A549 (cell line): ENCODE measurements at regions not wholly inside any gene's neighbourhood (a gene's known extent, or its start where the extent isn't known, plus 50 kb on each side); places are given as distances from the start of the nearest gene placed in this dataset.
"Not testable (repeated sequence)": the region's sequence is repeated elsewhere in the genome, so short reads cannot be mapped to it uniquely, and the experiment has no call there.

Experiments
- ATAC-seq, 2 experiments: fragments of 200-7000 bp in 1 of 2; fragments of >200 bp in 1 of 2; cut with Nextera tagmentation in 1 of 2; cut with Tn5 transposase in 1 of 2; 3 replicates each; pipeline versions ENCODE4 v1.8.0 to v1.9.1; 2018 to 2020; ENCODE audit warnings: mild to moderate bottlenecking in 1 of 2, moderate library complexity in 1 of 2
- CTCF ChIA-PET: fragments of 300-600 bp; sonication (Branson Sonifier 250); formaldehyde crosslinking; extraction: SDS; loops from one replicate; lab custom pipeline; 2021; ENCODE audit warnings: antibody characterized with exemption, inconsistent platforms; lab: Yijun Ruan, JAX
- POLR2A ChIA-PET: fragments of 350-600 bp; formaldehyde crosslinking; extraction: SDS; loops from one replicate; lab custom pipeline; 2021; ENCODE audit warnings: antibody characterized with exemption, inconsistent platforms; lab: Yijun Ruan, JAX
- DNase-seq, 2 experiments: peaks; one replicate each; pipeline versions ENCODE4 v3.0.0 to v3.0.0-alpha.2; 2011 to 2016; ENCODE audit warnings: low read depth in 1 of 2, low spot score in 1 of 2
- FAIRE-seq: peaks from 2 replicates; lab custom pipeline; 2011; peaks lifted over from hg19 to GRCh38; lab: Jason Lieb, UNC
- H3K27ac ChIP-seq, 2 experiments: fragments of >200 bp; sonication (Bioruptor Twin); formaldehyde crosslinking; 3 replicates each; pipeline ENCODE4 v1.5.1; 2016 to 2017
- H3K4me1 ChIP-seq: fragments of >200 bp; sonication (Bioruptor Twin); formaldehyde crosslinking; 3 replicates; pipeline ENCODE4 v1.6.1; 2016
- H3K4me2 ChIP-seq: fragments of >200 bp; sonication (Bioruptor Twin); formaldehyde crosslinking; 3 replicates; pipeline ENCODE4 v1.6.1; 2016
- H3K4me3 ChIP-seq: fragments of >200 bp; sonication (Bioruptor Twin); formaldehyde crosslinking; 3 replicates; pipeline ENCODE4 v1.5.1; 2016
- H3K9me3 ChIP-seq: fragments of >200 bp; sonication (Bioruptor Twin); formaldehyde crosslinking; 3 replicates; pipeline ENCODE4 v1.6.1; 2016
- ATOH8 ChIP-seq: fragments of 250-450 bp; sonication (Bioruptor Pico); IDR thresholded peaks from 2 replicates; pipeline ENCODE4 v1.5.0; 2020; ENCODE audit warnings: low read depth, mild to moderate bottlenecking, moderate library complexity
- CHD4 ChIP-seq: fragments of 200-600 bp; sonication (generic); IDR thresholded peaks from 2 replicates; pipeline ENCODE4 v1.6.1; 2016; ENCODE audit warnings: antibody characterized with exemption, mild to moderate bottlenecking, borderline replicate concordance
- EHF ChIP-seq: fragments of 250-450 bp; sonication (Bioruptor Pico); IDR thresholded peaks from 2 replicates; pipeline ENCODE4 v1.5.0; 2020; ENCODE audit warnings: mild to moderate bottlenecking
- FOSL2 ChIP-seq, 2 experiments: fragments of 450-650 bp in 1 of 2; fragments of >200 bp in 1 of 2; sonication (Bioruptor Twin) in 1 of 2; formaldehyde crosslinking; IDR thresholded peaks; 2 replicates each; pipeline versions ENCODE4 v1.5.0 to v1.6.1; 2016 to 2020; ENCODE audit warnings: mild to moderate bottlenecking in 1 of 2, moderate library complexity in 1 of 2
- GATA3 ChIP-seq: IDR thresholded peaks from 2 replicates; pipeline ENCODE4 v1.6.1; 2012; ENCODE audit warnings: borderline replicate concordance
- HOXB5 ChIP-seq: fragments of 250-450 bp; sonication (Bioruptor Pico); IDR thresholded peaks from 2 replicates; pipeline ENCODE4 v1.5.0; 2020; ENCODE audit warnings: mild to moderate bottlenecking, moderate library complexity
- JUN ChIP-seq, 2 experiments: fragments of >200 bp; sonication (Bioruptor Twin); formaldehyde crosslinking; IDR thresholded peaks; 2 replicates in 1 of 2; 3 replicates in 1 of 2; pipeline ENCODE4 v1.6.1; 2016 to 2017
- KDM5A ChIP-seq: fragments of 200-600 bp; sonication (generic); IDR thresholded peaks from 2 replicates; pipeline ENCODE4 v1.6.1; 2016; ENCODE audit warnings: antibody characterized with exemption, mild to moderate bottlenecking
- MYC ChIP-seq: IDR thresholded peaks from 2 replicates; pipeline ENCODE4 v1.6.1; 2012; ENCODE audit warnings: mild to moderate bottlenecking, inconsistent platforms, low read length, improper control_type of control experiment, borderline replicate concordance
- NFE2L2 ChIP-seq: fragments of 150-350 bp; conservative IDR thresholded peaks from 2 replicates; pipeline ENCODE4 v1.6.1; 2014; ENCODE audit warnings: low read length
- RAD21 ChIP-seq, 2 experiments: fragments of >200 bp in 1 of 2; sonication (Bioruptor Twin) in 1 of 2; formaldehyde crosslinking in 1 of 2; IDR thresholded peaks in 1 of 2; conservative IDR thresholded peaks in 1 of 2; 2 replicates in 1 of 2; 3 replicates in 1 of 2; pipeline ENCODE4 v1.6.1; 2012 to 2018; ENCODE audit warnings: inconsistent platforms in 1 of 2
- RARB ChIP-seq: fragments of 250-450 bp; sonication (Bioruptor Pico); IDR thresholded peaks from 2 replicates; pipeline ENCODE4 v1.8.0; 2021; ENCODE audit warnings: mild to moderate bottlenecking, moderate library complexity
- RCOR1 ChIP-seq: fragments of 150-350 bp; IDR thresholded peaks from 2 replicates; pipeline ENCODE4 v1.6.1; 2014; ENCODE audit warnings: antibody characterized with exemption, low read length, low read depth
- RFX5 ChIP-seq: fragments of 450-650 bp; IDR thresholded peaks from 2 replicates; pipeline ENCODE4 v1.7.1; 2014; ENCODE audit warnings: antibody characterized with exemption, mild to moderate bottlenecking, moderate library complexity
- SMC3 ChIP-seq: fragments of >200 bp; sonication (Bioruptor Twin); formaldehyde crosslinking; IDR thresholded peaks from 3 replicates; pipeline ENCODE4 v1.6.1; 2018; ENCODE audit warnings: inconsistent platforms
- ZC3H11A ChIP-seq: fragments of 450-650 bp; IDR thresholded peaks from 2 replicates; pipeline ENCODE4 v1.6.1; 2014; ENCODE audit warnings: antibody characterized with exemption, mild to moderate bottlenecking
- ZFP36 ChIP-seq: fragments of 450-650 bp; IDR thresholded peaks from 2 replicates; pipeline ENCODE4 v1.6.1; 2014; ENCODE audit warnings: borderline replicate concordance; ENCODE audit not compliant: partially characterized antibody
- ZSCAN20 ChIP-seq: fragments of 250-450 bp; sonication (Bioruptor Pico); IDR thresholded peaks from 2 replicates; pipeline ENCODE4 v1.8.0; 2022; ENCODE audit warnings: mild to moderate bottlenecking, moderate library complexity
- WGBS: methylation state at CpG from one replicate; pipeline ENCODE4 v1.1.6; 2017; ENCODE audit errors: missing lambda C conversion rate; 5-methylcytosine and 5-hydroxymethylcytosine counted together
- TF ChIP-seq, protein P1 (sequence below): fragments of 250-450 bp; sonication (Bioruptor Pico); IDR thresholded peaks from 2 replicates; pipeline ENCODE4 v1.5.0; 2021; ENCODE audit warnings: mild to moderate bottlenecking, moderate library complexity, borderline replicate concordance
- TF ChIP-seq, protein P2 (sequence below): fragments of >200 bp; sonication (Bioruptor Twin); formaldehyde crosslinking; IDR thresholded peaks from 3 replicates; pipeline ENCODE4 v1.6.1; 2016

- H3K4me1 ChIP-seq, FAIRE-seq, DNase-seq, H3K4me2 ChIP-seq, H3K27ac ChIP-seq, ATAC-seq, H3K9me3 ChIP-seq, POLR2A ChIA-PET, H3K4me3 ChIP-seq: not testable (repeated sequence)
- CTCF ChIA-PET: interaction anchor here (0.6 kb wide), 1 partner anchor 44 kb away, joined by 5 read pairs; no protein-coding TSS in a partner anchor
- 13% methylated on average over 3 of the region's 3 CpGs for WGBS
Observed at GRCh38 chr4:10388146-10388545, 69.1 kb downstream of the ZNF518B start.

DNA sequence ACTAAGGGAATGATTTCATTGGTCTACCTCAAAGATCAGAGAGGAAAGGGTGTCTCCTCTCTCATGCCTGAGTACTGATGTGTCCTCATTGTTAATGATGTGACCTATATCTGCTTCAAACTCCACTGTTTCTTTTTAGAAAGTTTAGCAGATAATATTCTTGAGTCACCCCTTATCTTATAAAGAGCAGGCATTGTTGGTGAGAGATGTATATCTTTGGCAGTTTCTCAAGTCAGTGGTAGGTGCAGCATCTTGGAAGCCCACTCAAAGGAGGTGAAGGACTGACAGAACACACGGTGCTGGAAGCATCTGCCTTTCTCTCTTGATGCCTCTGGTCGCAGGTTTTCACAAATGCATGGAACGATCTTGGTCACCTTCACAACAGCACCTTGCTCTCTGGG is 71.2 kb downstream of the ZNF518B start:
- H3K27ac ChIP-seq: no peak overlapping the region
- H3K4me3 ChIP-seq: no peak overlapping the region
- no peak for FAIRE-seq
- no peaks in the 10 kb centered on the region for H3K9me3 ChIP-seq
- H3K4me2 ChIP-seq: no peak overlapping the region
- 0% methylated on average over 2 of the region's 3 CpGs for WGBS
- DNase-seq: no peak
- CTCF ChIA-PET: no interaction called here
- TF ChIP-seq JUN (IDR thresholded peaks at IDR 0.05) (no peak), RFX5 (no peak), RARB (CRISPR knock-in tag) (no peak), ZC3H11A (no peak), GATA3 (no peak), RCOR1 (no peak), SMC3 (no peak), EHF (CRISPR knock-in tag) (no peak), CHD4 (no peak), ZFP36 (no peak), NFE2L2 (no peak), RAD21 (conservative IDR thresholded peaks at IDR 0.05 in 1 of 2, IDR thresholded peaks at IDR 0.05 in 1 of 2) (no peak), ATOH8 (CRISPR knock-in tag) (no peak), ZSCAN20 (CRISPR knock-in tag) (no peak), MYC (no peak)
- TF ChIP-seq, protein P1, sequence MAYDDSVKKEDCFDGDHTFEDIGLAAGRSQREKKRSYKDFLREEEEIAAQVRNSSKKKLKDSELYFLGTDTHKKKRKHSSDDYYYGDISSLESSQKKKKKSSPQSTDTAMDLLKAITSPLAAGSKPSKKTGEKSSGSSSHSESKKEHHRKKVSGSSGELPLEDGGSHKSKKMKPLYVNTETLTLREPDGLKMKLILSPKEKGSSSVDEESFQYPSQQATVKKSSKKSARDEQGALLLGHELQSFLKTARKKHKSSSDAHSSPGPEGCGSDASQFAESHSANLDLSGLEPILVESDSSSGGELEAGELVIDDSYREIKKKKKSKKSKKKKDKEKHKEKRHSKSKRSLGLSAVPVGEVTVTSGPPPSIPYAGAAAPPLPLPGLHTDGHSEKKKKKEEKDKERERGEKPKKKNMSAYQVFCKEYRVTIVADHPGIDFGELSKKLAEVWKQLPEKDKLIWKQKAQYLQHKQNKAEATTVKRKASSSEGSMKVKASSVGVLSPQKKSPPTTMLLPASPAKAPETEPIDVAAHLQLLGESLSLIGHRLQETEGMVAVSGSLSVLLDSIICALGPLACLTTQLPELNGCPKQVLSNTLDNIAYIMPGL (CRISPR knock-in tag): no peak
- ATAC-seq: no peak
- H3K4me1 ChIP-seq: no peaks in the 10 kb centered on the region
- POLR2A ChIA-PET: no interaction called here

- FAIRE-seq: no peak
- no peak for ATAC-seq
- 0% methylated on average over 1 of the region's 1 CpG for WGBS
Observed at GRCh38 chr4:10384974-10385373, 72.3 kb downstream of the ZNF518B start.

More at GRCh38 chr4:10384974-10385373, 72.3 kb downstream of the ZNF518B start:
- H3K4me3 ChIP-seq: no peak overlapping the region
- TF ChIP-seq KDM5A (no peak), RCOR1 (no peak), FOSL2 (IDR thresholded peaks at IDR 0.05) (no peak), FOSL2 (CRISPR knock-in tag; IDR thresholded peaks at IDR 0.05) (no peak), JUN (IDR thresholded peaks at IDR 0.05) (no peak), HOXB5 (CRISPR knock-in tag) (no peak), GATA3 (no peak)
- TF ChIP-seq, protein P2, sequence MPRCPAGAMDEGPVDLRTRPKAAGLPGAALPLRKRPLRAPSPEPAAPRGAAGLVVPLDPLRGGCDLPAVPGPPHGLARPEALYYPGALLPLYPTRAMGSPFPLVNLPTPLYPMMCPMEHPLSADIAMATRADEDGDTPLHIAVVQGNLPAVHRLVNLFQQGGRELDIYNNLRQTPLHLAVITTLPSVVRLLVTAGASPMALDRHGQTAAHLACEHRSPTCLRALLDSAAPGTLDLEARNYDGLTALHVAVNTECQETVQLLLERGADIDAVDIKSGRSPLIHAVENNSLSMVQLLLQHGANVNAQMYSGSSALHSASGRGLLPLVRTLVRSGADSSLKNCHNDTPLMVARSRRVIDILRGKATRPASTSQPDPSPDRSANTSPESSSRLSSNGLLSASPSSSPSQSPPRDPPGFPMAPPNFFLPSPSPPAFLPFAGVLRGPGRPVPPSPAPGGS: no peak
- TF ChIP-seq, all 56 proteins: peak for 0
- ChIA-PET POLR2A (no interaction called here), CTCF (no interaction called here)
- Histone ChIP-seq H3K4me2 (no peak overlapping the region), H3K4me1 (no peaks in the 10 kb centered on the region), H3K9me3 (no peaks in the 10 kb centered on the region), H3K27ac (no peak overlapping the region)
- no peak for DNase-seq
